Heart left ventricle (tissue), 13 donors: ENCODE measurements at regions not wholly inside any gene's neighbourhood (a gene's known extent, or its start where the extent isn't known, plus 50 kb on each side); places are given as distances from the start of the nearest gene placed in this dataset.

Experiments
- POLR2A ChIP-seq, 2 donors: fragments of 450-650 bp; IDR thresholded peaks; one replicate each; pipeline ENCODE4 v1.6.1; 2017; ENCODE audit warnings: antibody characterized with exemption in 2 of 2, mild to moderate bottlenecking in 2 of 2, moderate library complexity in 2 of 2
- TF ChIP-seq, protein P1 (sequence below), 12 donors: fragments of 200-600 bp; sonication (generic) in 4 of 12; IDR thresholded peaks; one replicate each; pipeline versions ENCODE4 v1.5.0 to v1.8.0; 2018 to 2022; ENCODE audit warnings: antibody characterized with exemption in 12 of 12, mild to moderate bottlenecking in 5 of 12
- donor health status: ischemic (EF 13 %, LVEDD 7.1; RV severe dilation, severe dysfunction).
- donor health status: DM: no; HTN: yes; CAD: no.
- donor health status: DM: no; HTN: no; CAD: no.
- donor health status: ischemic (EF 25% LVEDD 6.9; RV normal size, moderate dysfunction).
- donor health status: ischemic (EF 25% LVEDD 5.7; RV mildly dilated, moderate dysfunction).
- donor health status: ischemic (EF 35%, LVEDD 5.7; RV mildly dilated, moderate dysfunction).
- donor health status: nonischemic (EF 11% LVEDD 7.7; RV severe dilation, severe dysfunction).
- donor health status: DM: yes; HTN: yes; CAD: no.
- donor health status: PGD.
- donor health status: ischemic (EF 29% LVEDD 5.4; RV normal size, mild dysfunction).
- donor health status: nonischemic (EF 23%, LVEDD 6.1; RV moderate dilation, normal function).

- TF ChIP-seq POLR2A (IDR thresholded peaks at IDR 0.05) = no peak
- TF ChIP-seq, protein P1, sequence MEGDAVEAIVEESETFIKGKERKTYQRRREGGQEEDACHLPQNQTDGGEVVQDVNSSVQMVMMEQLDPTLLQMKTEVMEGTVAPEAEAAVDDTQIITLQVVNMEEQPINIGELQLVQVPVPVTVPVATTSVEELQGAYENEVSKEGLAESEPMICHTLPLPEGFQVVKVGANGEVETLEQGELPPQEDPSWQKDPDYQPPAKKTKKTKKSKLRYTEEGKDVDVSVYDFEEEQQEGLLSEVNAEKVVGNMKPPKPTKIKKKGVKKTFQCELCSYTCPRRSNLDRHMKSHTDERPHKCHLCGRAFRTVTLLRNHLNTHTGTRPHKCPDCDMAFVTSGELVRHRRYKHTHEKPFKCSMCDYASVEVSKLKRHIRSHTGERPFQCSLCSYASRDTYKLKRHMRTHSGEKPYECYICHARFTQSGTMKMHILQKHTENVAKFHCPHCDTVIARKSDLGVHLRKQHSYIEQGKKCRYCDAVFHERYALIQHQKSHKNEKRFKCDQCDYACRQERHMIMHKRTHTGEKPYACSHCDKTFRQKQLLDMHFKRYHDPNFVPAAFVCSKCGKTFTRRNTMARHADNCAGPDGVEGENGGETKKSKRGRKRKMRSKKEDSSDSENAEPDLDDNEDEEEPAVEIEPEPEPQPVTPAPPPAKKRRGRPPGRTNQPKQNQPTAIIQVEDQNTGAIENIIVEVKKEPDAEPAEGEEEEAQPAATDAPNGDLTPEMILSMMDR (IDR thresholded peaks at IDR 0.05) = no peak
Measured at GRCh38 chr2:4135765-4136164, 432.4 kb downstream of the DCDC2C start.
